Cardiac muscle cell (in vitro differentiated cells and primary cell): ENCODE measurements at regions not wholly inside any gene's neighbourhood (a gene's known extent, or its start where the extent isn't known, plus 50 kb on each side); places are given as distances from the start of the nearest gene placed in this dataset.

ENCODE experiments used
- DNase-seq, 2 donors: peaks; one replicate each; pipeline versions ENCODE4 v3.0.0 to v3.0.0-alpha.2; 2010 to 2017; ENCODE audit warnings: low read depth in 1 of 2, low spot score in 1 of 2
- H3K27ac ChIP-seq: fragments of 200-600 bp; sonication (generic); 2 replicates; pipeline ENCODE4 v1.5.1; 2016
- H3K27me3 ChIP-seq: fragments of 200-600 bp; sonication (generic); 2 replicates; pipeline ENCODE4 v1.6.0; 2016; ENCODE audit warnings: control low read depth
- H3K36me3 ChIP-seq: fragments of 200-600 bp; sonication (generic); 2 replicates; pipeline ENCODE4 v1.5.1; 2016; ENCODE audit warnings: control low read depth
- H3K4me1 ChIP-seq: fragments of 200-600 bp; sonication (generic); 2 replicates; pipeline ENCODE4 v1.8.1; 2017; ENCODE audit warnings: low read depth, mild to moderate bottlenecking, mixed run types
- H3K4me3 ChIP-seq: fragments of 200-600 bp; sonication (generic); 2 replicates; pipeline ENCODE4 v1.5.1; 2016; ENCODE audit warnings: mild to moderate bottlenecking
- H3K9me3 ChIP-seq: fragments of 200-600 bp; sonication (generic); 2 replicates; pipeline ENCODE4 v1.5.1; 2017; ENCODE audit warnings: low read depth, mild to moderate bottlenecking, control low read depth
- TF ChIP-seq, protein P1 (sequence below): IDR thresholded peaks from 2 replicates; pipeline ENCODE4 v1.5.1; 2012; ENCODE audit warnings: low read depth, mild to moderate bottlenecking, low read length

- Histone ChIP-seq H3K9me3 (no peaks in the 10 kb centered on the region), H3K4me1 (no peaks in the 10 kb centered on the region), H3K36me3 (no peaks in the 10 kb centered on the region), H3K4me3 (no peak overlapping the region), H3K27me3 (no peaks in the 10 kb centered on the region), H3K27ac (no peak overlapping the region)
- DNase-seq, result no peak
- TF ChIP-seq, protein P1, sequence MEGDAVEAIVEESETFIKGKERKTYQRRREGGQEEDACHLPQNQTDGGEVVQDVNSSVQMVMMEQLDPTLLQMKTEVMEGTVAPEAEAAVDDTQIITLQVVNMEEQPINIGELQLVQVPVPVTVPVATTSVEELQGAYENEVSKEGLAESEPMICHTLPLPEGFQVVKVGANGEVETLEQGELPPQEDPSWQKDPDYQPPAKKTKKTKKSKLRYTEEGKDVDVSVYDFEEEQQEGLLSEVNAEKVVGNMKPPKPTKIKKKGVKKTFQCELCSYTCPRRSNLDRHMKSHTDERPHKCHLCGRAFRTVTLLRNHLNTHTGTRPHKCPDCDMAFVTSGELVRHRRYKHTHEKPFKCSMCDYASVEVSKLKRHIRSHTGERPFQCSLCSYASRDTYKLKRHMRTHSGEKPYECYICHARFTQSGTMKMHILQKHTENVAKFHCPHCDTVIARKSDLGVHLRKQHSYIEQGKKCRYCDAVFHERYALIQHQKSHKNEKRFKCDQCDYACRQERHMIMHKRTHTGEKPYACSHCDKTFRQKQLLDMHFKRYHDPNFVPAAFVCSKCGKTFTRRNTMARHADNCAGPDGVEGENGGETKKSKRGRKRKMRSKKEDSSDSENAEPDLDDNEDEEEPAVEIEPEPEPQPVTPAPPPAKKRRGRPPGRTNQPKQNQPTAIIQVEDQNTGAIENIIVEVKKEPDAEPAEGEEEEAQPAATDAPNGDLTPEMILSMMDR, result no peak
These were observed 548.5 kb upstream of the KLF12 start for GRCh38 chr13:74682746-74683145.

GRCh38 chr13:74681891-74682290, 547.7 kb upstream of the KLF12 start:
- TF ChIP-seq, protein P1, result no peak
- no peak overlapping the region for H3K27ac ChIP-seq
- H3K9me3 ChIP-seq, result no peaks in the 10 kb centered on the region
- H3K4me1 ChIP-seq, result no peaks in the 10 kb centered on the region
- H3K4me3 ChIP-seq, result no peak overlapping the region
- no peaks in the 10 kb centered on the region for H3K36me3 ChIP-seq
- no peak for DNase-seq
- no peaks in the 10 kb centered on the region for H3K27me3 ChIP-seq

- TF ChIP-seq, protein P1, result no peak
These were observed 544.2 kb upstream of the KLF12 start for GRCh38 chr13:74678308-74678965.

GRCh38 chr13:74675972-74676371, 541.8 kb upstream of the KLF12 start:
- Histone ChIP-seq H3K9me3 (no peaks in the 10 kb centered on the region), H3K36me3 (no peaks in the 10 kb centered on the region), H3K4me1 (no peaks in the 10 kb centered on the region), H3K27me3 (no peaks in the 10 kb centered on the region), H3K27ac (no peak overlapping the region), H3K4me3 (no peak overlapping the region)
- TF ChIP-seq, protein P1, result no peak
- no peak for DNase-seq

More at GRCh38 chr13:74678308-74678965, 544.2 kb upstream of the KLF12 start:
- Histone ChIP-seq H3K4me1 (no peaks in the 10 kb centered on the region), H3K9me3 (no peaks in the 10 kb centered on the region), H3K27ac (no peak overlapping the region), H3K36me3 (no peaks in the 10 kb centered on the region), H3K27me3 (no peaks in the 10 kb centered on the region), H3K4me3 (no peak overlapping the region)
- no peak for DNase-seq

GRCh38 chr13:74675182-74675581, 541.0 kb upstream of the KLF12 start:
- Histone ChIP-seq H3K4me3 (no peak overlapping the region), H3K36me3 (no peaks in the 10 kb centered on the region), H3K9me3 (no peaks in the 10 kb centered on the region), H3K27ac (no peak overlapping the region), H3K4me1 (no peaks in the 10 kb centered on the region), H3K27me3 (no peaks in the 10 kb centered on the region)
- TF ChIP-seq, protein P1, result no peak
- no peak for DNase-seq
